ENCODE measurements at regions not wholly inside any gene's neighbourhood (a gene's known extent, or its start where the extent isn't known, plus 50 kb on each side); places are given as distances from the start of the nearest gene placed in this dataset.

GRCh38 chr9:90368928-90369327, 273.7 kb downstream of the DIRAS2 start:
- no peaks in the 10 kb centered on the region for H3K36me3 ChIP-seq (ENCODE audit: insufficient read depth)
- Mint-ChIP-seq H3K36me3 (ENCODE audit: low read depth) (no peaks in the 10 kb centered on the region), H3K9me3 (no peaks in the 10 kb centered on the region), H3K27me3 (ENCODE audit: insufficient read depth, low read depth, poor library complexity) (no peaks in the 10 kb centered on the region), H3K27ac (no peak overlapping the region), H3K4me3 (no peak overlapping the region), H3K4me1 (peaks cover 15% of the 10 kb centered on the region)
- no peak overlapping the region for H3K27ac ChIP-seq (ENCODE audit: low read depth)
- no peak overlapping the region; the same call in 1 of the 2 replicates for H3K4me2 ChIP-seq
- H3K4me1 ChIP-seq (ENCODE audit: insufficient read depth): peaks cover 14% of the 10 kb centered on the region
- DNase-seq (ENCODE audit: low spot score) (no peak), ATAC-seq (no peak)
- no peaks in the 10 kb centered on the region for H3K27me3 ChIP-seq (ENCODE audit: insufficient read depth)
- H3K4me3 ChIP-seq: no peak overlapping the region
- no peaks in the 10 kb centered on the region for H3K79me2 ChIP-seq (replicated peaks; ENCODE audit: insufficient read depth)
- H2AFZ ChIP-seq: peak overlapping the region; percentile 74
- no peaks in the 10 kb centered on the region for H3K9me2 ChIP-seq (ENCODE audit: insufficient read depth)
- no peaks in the 10 kb centered on the region for H3F3A ChIP-seq (replicated peaks; ENCODE audit: low read depth)
- H4K20me1 ChIP-seq (replicated peaks; ENCODE audit: insufficient read depth): no peaks in the 10 kb centered on the region
- TF ChIP-seq REST (IDR thresholded peaks at IDR 0.05; ENCODE audit: unreplicated experiment): no peak
- no peak for TF ChIP-seq ZNF462 (CRISPR knock-in tag; IDR thresholded peaks at IDR 0.05)
- TF ChIP-seq ZNF331 (CRISPR knock-in tag; IDR thresholded peaks at IDR 0.05; ENCODE audit: low read depth): no peak
- TF ChIP-seq EZH2 (IDR thresholded peaks at IDR 0.05; ENCODE audit: low read depth, unreplicated experiment): no peak
- no peak for TF ChIP-seq CTCF (conservative IDR thresholded peaks at IDR 0.05; ENCODE audit: low read depth in 2 of 2)
- no peak for TF ChIP-seq NANOG (IDR thresholded peaks at IDR 0.05; ENCODE audit: borderline replicate concordance)
- TF ChIP-seq EZH2phosphoT487 (IDR thresholded peaks at IDR 0.05; ENCODE audit: unreplicated experiment): no peak
- TF ChIP-seq JUNB (IDR thresholded peaks at IDR 0.05; ENCODE audit: unreplicated experiment): no peak
- TF ChIP-seq ETS1 (IDR thresholded peaks at IDR 0.05): no peak
- no peak for TF ChIP-seq ZNF114 (CRISPR knock-in tag; IDR thresholded peaks at IDR 0.05)
- TF ChIP-seq CREB1 (CRISPR knock-in tag; IDR thresholded peaks at IDR 0.05; ENCODE audit: low read depth): no peak
- TF ChIP-seq STAT1 (IDR thresholded peaks at IDR 0.05; ENCODE audit: unreplicated experiment): no peak

All from GM23338 (cell line).